ENCODE measurements at regions not wholly inside any gene's neighbourhood (a gene's known extent, or its start where the extent isn't known, plus 50 kb on each side); places are given as distances from the start of the nearest gene placed in this dataset.

DNA sequence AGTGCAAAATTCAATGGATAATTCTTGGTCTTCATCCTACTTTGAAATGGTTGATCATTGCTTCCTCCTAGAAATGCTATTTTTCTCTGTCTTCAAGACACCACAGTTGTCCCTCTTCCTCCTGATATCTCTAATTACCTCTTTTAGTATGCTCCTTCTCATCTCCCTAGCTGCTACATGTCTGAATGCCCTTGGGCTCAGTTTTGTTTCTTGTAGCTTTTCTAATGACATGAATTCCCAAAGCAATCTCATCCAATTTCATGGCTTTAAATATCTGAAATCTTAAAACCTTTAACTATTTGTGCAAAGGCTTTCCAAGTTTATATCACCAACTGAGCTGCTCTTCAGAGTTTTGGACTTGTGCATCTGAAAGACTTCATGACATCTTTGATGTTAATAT lies 120.2 kb upstream of the RGS17 start:
- no peak for DNase-seq (ENCODE audit: low read depth in 2 of 2)

DNA sequence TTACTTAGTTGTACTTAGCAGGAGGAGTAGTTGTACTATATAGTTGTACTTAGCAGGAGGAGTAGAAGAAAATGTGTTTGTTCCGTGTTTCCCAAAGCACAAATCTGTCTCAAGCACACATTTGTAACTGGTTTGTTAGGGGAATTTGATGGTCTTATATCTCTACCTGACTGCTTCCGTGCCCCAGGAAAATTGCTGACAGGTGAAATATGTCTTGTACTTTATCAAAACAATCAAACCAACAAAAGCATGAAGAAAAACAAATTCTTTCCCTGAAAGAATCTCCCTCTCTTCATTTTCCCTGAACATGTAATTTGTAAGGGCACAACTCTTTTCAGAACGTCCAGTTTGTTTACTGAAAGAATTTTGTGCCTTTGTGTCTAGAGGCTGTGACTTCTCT lies 106.6 kb upstream of the RGS17 start:
- DNase-seq (ENCODE audit: low read depth in 2 of 2), result no peak

DNA sequence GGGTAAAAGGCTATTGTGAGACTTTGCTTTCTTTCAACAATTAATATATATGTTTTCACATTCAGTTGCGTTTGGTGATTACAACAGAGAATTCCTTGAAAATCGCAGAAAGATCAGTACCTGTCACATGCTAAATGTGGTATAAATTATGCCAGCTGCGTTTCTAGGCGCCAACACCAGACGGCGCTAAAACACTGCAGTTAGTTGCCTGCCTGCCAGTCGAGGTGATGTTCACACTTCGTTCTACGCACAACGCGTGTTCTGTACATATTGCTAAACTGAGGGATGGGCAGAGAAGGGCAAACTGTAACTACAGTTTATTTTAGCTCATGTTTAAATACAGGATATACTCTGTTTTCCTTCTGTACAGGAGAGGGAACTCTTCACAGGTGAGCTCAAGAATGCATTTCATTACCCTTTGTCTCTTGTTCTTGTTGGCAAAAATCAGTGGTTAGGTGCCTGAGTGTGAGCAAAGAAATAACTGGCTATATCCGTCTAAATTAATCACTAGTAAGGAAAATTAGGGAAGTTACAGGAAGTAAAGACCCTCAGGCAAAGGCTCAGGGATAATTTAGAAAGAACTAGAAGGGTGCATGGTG lies 100.1 kb upstream of the RGS17 start:
- peak; percentile 5 to 21 for DNase-seq (ENCODE audit: low read depth in 2 of 2)

DNA sequence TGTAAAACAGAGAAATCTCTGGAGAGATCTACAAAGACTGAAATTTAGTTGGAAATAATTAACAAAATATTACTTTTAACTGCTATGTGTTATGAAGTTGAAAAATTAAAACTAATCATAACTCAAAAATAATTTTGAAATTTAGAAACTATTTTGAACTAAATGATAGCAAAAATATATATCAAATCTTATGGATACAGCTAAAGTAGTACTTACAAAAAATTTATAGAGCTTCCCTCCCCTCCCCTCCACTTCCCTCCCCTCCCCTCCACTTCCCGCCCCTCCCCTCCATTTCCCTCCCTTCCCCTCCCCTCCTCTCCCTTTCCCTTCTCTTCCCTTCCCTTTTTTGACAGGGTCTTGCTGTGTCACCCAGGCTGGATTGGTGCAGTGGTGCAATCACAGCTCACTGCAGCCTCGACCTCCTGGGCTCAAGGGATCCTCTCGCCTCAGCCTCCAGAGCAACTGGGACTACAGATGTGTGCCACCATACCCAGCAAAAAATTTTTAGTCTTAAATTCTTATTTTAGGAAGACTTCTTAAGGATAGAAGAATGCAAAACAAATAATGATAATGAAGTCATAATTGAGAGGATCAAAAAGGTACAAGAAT lies 87.2 kb upstream of the RGS17 start:
- DNase-seq (ENCODE audit: low read depth in 2 of 2), result no peak

DNA sequence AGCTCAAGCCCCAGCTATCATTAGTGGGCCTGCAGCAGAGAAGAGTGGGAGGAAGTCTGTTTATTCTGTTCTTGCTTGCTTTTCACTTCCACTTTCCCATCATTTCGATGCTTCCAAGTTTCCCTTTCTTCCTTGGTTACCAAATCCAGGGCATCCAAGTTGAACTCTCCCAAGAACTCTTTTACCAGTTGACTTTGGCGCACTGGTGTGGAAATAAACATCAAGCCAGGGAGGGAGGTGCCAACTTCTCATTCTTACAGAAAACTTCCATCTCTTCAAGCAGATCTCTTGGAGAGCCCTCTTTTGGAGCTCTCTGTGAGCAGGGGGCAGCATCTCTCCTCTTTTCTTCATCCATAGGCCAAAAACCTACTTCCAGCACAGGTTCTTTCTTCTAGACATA lies 85.7 kb upstream of the RGS17 start:
- no peak for DNase-seq (ENCODE audit: low read depth in 2 of 2)

DNA sequence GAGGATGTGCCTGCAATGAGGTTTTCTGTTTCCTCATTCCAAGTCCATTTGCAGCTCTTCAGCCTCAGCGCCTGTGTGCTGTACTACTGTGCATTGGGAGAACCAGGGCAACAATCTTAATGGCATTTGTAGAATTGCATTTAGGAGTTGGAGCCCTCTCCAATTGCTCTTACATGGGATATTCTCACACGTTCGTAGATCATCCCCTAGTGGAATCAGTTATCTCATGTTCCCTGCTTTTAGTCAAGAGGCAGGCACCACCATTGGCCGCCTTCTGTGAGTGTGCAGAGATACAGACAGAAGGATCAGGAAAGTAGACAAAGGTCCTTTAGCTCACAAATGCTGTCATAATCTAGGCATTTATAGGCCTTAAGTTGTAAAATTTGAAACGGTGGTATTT lies 84.2 kb upstream of the RGS17 start:
- DNase-seq (ENCODE audit: low read depth in 2 of 2), result no peak

DNA sequence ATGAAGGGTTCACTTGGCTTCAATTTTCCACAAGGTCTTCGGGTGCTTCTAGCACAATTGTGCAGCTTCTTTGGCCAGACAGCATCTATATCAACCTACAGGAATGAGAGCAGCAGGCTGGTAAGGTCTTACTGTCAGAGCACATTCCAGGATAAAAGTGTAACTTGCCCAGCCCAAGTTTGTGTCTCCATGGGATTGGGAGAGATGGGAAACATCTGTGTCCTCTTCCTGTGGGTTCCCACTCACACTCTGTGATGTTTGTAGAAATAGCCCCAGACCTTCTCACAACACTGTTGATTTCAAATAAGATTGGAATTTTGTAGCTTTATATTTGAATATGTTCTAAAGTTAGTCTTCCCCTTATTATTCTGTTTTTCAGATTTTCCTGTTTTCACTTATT lies 83.4 kb upstream of the RGS17 start:
- no peak for DNase-seq (ENCODE audit: low read depth in 2 of 2)

DNA sequence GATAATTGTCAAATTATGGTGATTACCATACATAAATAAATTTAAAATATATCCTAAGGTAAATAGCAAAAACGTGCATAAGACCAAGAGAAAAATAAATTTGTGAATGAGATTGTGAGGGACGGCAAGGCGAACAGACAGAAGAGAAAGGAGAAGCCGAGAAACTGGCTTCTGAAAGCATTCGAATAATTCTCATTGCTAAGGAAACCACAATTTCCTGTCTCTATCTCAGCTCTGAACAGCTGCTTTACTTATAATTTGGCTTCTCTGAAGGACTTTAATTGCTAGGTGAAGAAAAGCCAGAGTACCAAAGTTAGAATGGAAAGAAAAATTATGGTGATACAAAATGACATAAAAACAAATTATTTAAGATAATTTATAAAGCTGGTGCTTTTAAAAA lies 79.0 kb upstream of the RGS17 start:
- DNase-seq (ENCODE audit: low read depth in 2 of 2), result no peak

DNA sequence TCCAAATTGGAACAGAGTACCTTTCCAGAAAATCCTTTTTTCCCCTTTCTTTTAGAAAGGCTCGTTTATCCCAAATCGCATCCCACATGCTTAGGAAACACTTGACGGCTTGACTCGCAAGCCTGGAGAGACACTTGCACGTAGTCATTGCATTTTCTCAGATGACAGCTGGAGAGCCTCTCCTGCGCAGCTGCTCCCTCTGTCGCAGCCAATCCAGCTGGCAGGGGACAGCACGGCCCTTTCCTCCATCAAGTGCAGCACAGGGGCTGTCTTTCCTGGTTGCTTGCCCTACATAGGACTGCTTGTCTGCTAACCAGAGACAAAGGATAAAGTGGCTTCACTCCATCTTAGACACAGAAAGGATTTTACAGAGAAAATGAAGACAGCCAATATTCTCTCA lies 77.6 kb upstream of the RGS17 start:
- no peak for DNase-seq (ENCODE audit: low read depth in 2 of 2)

DNA sequence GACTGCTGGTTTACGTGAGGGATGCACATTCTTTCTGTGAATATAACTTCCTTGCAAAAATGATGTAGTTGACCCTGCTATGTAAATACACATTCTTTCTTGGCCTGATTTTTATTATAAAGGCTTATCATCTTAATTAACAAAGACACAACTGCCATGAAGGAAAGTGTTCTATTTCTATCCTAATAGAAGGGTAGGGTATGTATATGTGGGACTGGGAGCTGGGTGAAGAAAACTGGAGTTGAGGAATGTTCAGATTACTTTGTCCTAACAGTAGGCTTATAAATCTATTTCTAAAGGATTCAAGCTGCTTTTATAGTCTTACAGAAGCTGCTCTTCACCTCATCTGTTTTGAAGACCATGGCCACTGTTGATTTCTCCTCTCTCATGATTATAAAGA lies 76.5 kb upstream of the RGS17 start:
- no peak for DNase-seq (ENCODE audit: low read depth in 2 of 2)

DNA sequence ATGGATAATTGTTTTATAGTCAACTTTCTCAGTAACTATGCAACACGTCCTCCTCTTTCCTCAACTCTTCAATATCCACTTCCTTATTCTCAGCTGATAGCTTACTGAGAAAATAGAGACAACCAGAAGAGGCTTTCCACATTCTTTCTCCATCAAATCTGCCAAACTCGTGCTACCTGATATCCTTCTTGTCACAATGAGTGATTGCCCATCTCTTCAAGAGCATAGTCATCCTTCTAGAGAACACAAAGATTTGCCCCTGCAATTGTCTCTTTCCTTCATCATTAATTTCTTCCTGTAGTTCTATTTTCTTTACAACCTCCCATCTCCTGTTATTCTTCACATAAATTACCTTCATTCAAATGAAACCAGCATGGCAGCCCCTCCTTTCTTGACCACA lies 75.9 kb upstream of the RGS17 start:
- DNase-seq (ENCODE audit: low read depth in 2 of 2), result no peak

DNA sequence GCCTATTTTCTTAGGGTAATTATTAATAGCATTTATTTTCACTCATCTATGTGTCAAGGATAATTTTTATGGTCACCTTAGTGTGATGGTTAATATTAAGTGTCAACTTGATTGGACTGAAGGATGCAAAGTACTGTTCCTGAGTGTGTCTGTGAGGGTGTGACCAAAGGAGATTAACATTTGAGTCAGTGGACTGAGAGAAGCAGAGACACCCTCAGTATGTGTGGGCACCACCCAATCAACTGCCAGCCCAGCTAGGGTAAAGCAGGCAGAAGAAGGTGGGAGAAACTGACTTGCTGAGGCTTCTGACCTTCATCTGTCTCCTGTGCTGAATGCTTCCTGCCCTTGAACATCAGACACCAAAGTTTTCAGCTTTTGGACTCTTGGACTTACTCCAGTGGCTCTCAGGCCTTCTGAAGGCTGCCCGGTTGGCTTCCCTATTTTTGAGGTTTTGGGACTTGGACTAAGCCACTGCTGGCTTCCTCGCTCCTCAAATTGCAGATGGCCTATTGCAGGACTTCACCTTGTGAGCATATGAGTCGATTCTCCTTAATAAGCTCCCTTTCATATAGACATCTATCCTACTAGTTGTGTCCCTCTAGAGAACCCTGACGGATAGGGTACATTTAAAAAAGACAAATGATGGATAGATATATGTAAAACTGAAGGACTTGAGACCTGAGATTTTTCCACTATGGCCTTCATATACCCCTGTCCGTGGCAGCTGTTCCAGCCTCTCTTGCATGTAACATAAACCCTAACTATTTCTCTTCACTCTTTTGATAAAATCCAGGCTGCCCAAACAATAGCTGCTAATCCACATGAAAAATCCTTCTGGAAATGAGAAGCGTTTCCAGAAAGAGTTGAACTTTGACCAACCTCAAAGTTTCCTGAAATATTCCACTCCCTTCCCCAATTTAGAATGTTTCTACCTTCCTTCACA lies 62.1 kb upstream of the RGS17 start:
- no peak for DNase-seq (ENCODE audit: low read depth in 2 of 2)

DNA sequence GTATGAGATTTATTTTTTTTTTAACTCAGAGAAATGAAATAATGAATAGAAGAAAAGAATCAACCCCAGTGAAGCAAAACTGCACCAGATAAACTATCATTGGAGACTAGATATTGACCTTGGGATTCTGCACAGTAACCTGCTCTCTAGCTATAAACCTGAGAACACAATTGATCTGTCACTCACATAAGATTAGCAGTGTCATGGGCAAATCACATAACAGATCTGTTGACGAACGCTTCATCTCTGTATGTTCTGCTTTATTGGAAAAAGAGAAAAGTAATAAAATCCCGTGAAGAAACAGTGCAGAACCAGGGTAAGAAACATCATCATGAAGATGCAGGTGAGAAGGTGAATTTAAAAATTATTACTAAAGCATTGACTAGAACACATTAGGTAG lies 52.8 kb upstream of the RGS17 start:
- DNase-seq (ENCODE audit: low read depth in 2 of 2), result no peak
